Trophoblast cell (in vitro differentiated cells and primary cell): ENCODE measurements at regions not wholly inside any gene's neighbourhood (a gene's known extent, or its start where the extent isn't known, plus 50 kb on each side); places are given as distances from the start of the nearest gene placed in this dataset.

Experiments
- DNase-seq, 2 donors: peaks; one replicate each; pipeline ENCODE4 v3.0.0-alpha.2; 2016
- H2AFZ ChIP-seq: 2 replicates; pipeline ENCODE4 v1.6.1; 2013; ENCODE audit warnings: low read length, moderate library complexity, mild to moderate bottlenecking; ENCODE audit not compliant: insufficient read depth, poor library complexity
- H2AK5ac ChIP-seq: 2 replicates; pipeline ENCODE4 v1.6.1; 2013; ENCODE audit warnings: mild to moderate bottlenecking, low read length
- H2BK120ac ChIP-seq: 2 replicates; pipeline ENCODE4 v1.6.1; 2013; ENCODE audit warnings: low read length, mild to moderate bottlenecking, moderate library complexity; ENCODE audit not compliant: insufficient read depth, poor library complexity
- H2BK12ac ChIP-seq: 2 replicates; pipeline ENCODE4 v1.6.1; 2013; ENCODE audit warnings: mild to moderate bottlenecking, low read length, moderate library complexity
- H2BK5ac ChIP-seq: 2 replicates; pipeline ENCODE4 v1.6.1; 2013; ENCODE audit warnings: low read length, low read depth, moderate library complexity, mild to moderate bottlenecking; ENCODE audit not compliant: poor library complexity
- H3K14ac ChIP-seq: 2 replicates; pipeline ENCODE4 v1.6.1; 2013; ENCODE audit warnings: mild to moderate bottlenecking, low read length
- H3K18ac ChIP-seq: 2 replicates; pipeline ENCODE4 v1.6.1; 2013; ENCODE audit warnings: mild to moderate bottlenecking, low read length
- H3K23ac ChIP-seq: 2 replicates; pipeline ENCODE4 v1.6.1; 2013; ENCODE audit warnings: low read length
- H3K27ac ChIP-seq: 2 replicates; pipeline ENCODE4 v1.5.1; 2013; ENCODE audit warnings: low read depth, mild to moderate bottlenecking, inconsistent platforms, low read length, moderate library complexity
- H3K27me3 ChIP-seq: 2 replicates; pipeline ENCODE4 v1.6.1; 2013; ENCODE audit warnings: inconsistent platforms, mild to moderate bottlenecking, low read length, moderate library complexity; ENCODE audit not compliant: insufficient read depth
- H3K36me3 ChIP-seq, 2 experiments: 1 replicate in 1 of 2; 2 replicates in 1 of 2; pipeline ENCODE4 v1.6.1; 2013; ENCODE audit warnings: low read length in 2 of 2, mild to moderate bottlenecking in 2 of 2, moderate library complexity in 1 of 2; ENCODE audit not compliant: insufficient read depth in 2 of 2, control insufficient read depth in 1 of 2
- H3K4ac ChIP-seq: 2 replicates; pipeline ENCODE4 v1.6.1; 2013; ENCODE audit warnings: low read depth, mild to moderate bottlenecking, low read length, moderate library complexity
- H3K4me1 ChIP-seq, 2 experiments: 1 replicate in 1 of 2; 2 replicates in 1 of 2; pipeline ENCODE4 v1.6.1; 2013; ENCODE audit warnings: low read length in 2 of 2, mild to moderate bottlenecking in 2 of 2, moderate library complexity in 1 of 2; ENCODE audit not compliant: insufficient read depth in 2 of 2, control insufficient read depth in 1 of 2
- H3K4me2 ChIP-seq: 2 replicates; pipeline ENCODE4 v1.6.1; 2013; ENCODE audit warnings: inconsistent platforms, mild to moderate bottlenecking, low read length, moderate library complexity
- H3K4me3 ChIP-seq: 2 replicates; pipeline ENCODE4 v1.5.1; 2013; ENCODE audit warnings: mild to moderate bottlenecking, low read depth, low read length, inconsistent platforms
- H3K79me1 ChIP-seq: one replicate; pipeline ENCODE4 v1.6.1; 2013; ENCODE audit warnings: low read length
- H3K79me2 ChIP-seq: 2 replicates; pipeline ENCODE4 v1.6.1; 2013; ENCODE audit warnings: low read length, mild to moderate bottlenecking; ENCODE audit not compliant: control insufficient read depth, insufficient read depth, poor library complexity
- H3K9ac ChIP-seq: 2 replicates; pipeline ENCODE4 v1.6.1; 2013; ENCODE audit warnings: mild to moderate bottlenecking, low read length
- H3K9me3 ChIP-seq: 2 replicates; pipeline ENCODE4 v1.6.1; 2013; ENCODE audit warnings: low read depth, mild to moderate bottlenecking, control low read depth, inconsistent platforms, low read length; ENCODE audit not compliant: insufficient read depth
- H4K12ac ChIP-seq: 2 replicates; pipeline ENCODE4 v1.6.1; 2013; ENCODE audit warnings: low read depth, mild to moderate bottlenecking, low read length, moderate library complexity
- H4K8ac ChIP-seq: 2 replicates; pipeline ENCODE4 v1.6.1; 2013; ENCODE audit warnings: low read depth, mild to moderate bottlenecking, low read length, moderate library complexity
- H4K91ac ChIP-seq: one replicate; pipeline ENCODE4 v1.6.1; 2013; ENCODE audit warnings: low read depth, mild to moderate bottlenecking, low read length, moderate library complexity
- WGBS: extraction: QIAGEN DNeasy Blood & Tissue Kit; methylation state at CpG from one replicate; pipeline ENCODE4 v1.1.7; 2013; ENCODE audit warnings: missing lambda C conversion rate; ENCODE audit not compliant: insufficient read length, insufficient coverage; ENCODE audit errors: extremely low coverage; 5-methylcytosine and 5-hydroxymethylcytosine counted together

- no peak overlapping the region for H3K9ac ChIP-seq
- peak in 1 of 2 donors; percentile 8 for DNase-seq
- H3K36me3 ChIP-seq = no peaks in the 10 kb centered on the region
- no peak overlapping the region for H4K8ac ChIP-seq
- no peak overlapping the region for H4K12ac ChIP-seq
- H2AK5ac ChIP-seq = no peak overlapping the region
- no peak overlapping the region for H3K4me3 ChIP-seq
- H3K9me3 ChIP-seq = peaks cover 2% of the 10 kb centered on the region
- H3K79me1 ChIP-seq = no peaks in the 10 kb centered on the region
- no peaks in the 10 kb centered on the region for H3K4me1 ChIP-seq
- no CpG with 5 or more reads among the region's 2 CpGs for whole genome bisulfite sequencing
- H2BK120ac ChIP-seq = no peak overlapping the region
- no peak overlapping the region for H3K4ac ChIP-seq
- H3K14ac ChIP-seq = no peak overlapping the region
- no peaks in the 10 kb centered on the region for H3K27me3 ChIP-seq
- H2AFZ ChIP-seq = no peak overlapping the region
- H3K23ac ChIP-seq = no peak overlapping the region
- no peak overlapping the region for H3K4me2 ChIP-seq
- H3K18ac ChIP-seq = no peak overlapping the region
- no peaks in the 10 kb centered on the region for H3K79me2 ChIP-seq
- no peak overlapping the region for H2BK5ac ChIP-seq
- H2BK12ac ChIP-seq = no peak overlapping the region
- H3K27ac ChIP-seq = no peak overlapping the region
- H4K91ac ChIP-seq = no peak overlapping the region
These were observed 179.8 kb upstream of the KCNK2 start for GRCh38 chr1:214902636-214903320.

GRCh38 chr1:214912127-214912526 is 170.4 kb upstream of the KCNK2 start:
- no peak overlapping the region for H3K4me2 ChIP-seq
- no peak overlapping the region for H3K9ac ChIP-seq
- H2BK5ac ChIP-seq = no peak overlapping the region
- H3K4me3 ChIP-seq = no peak overlapping the region
- H3K79me1 ChIP-seq = no peaks in the 10 kb centered on the region
- H3K4me1 ChIP-seq = no peaks in the 10 kb centered on the region
- no peak overlapping the region for H2AFZ ChIP-seq
- H3K4ac ChIP-seq = no peak overlapping the region
- H3K36me3 ChIP-seq = no peaks in the 10 kb centered on the region
- H3K27me3 ChIP-seq = no peaks in the 10 kb centered on the region
- H4K8ac ChIP-seq = no peak overlapping the region
- H4K91ac ChIP-seq = no peak overlapping the region
- no peak overlapping the region for H4K12ac ChIP-seq
- H2BK12ac ChIP-seq = no peak overlapping the region
- no peak overlapping the region for H3K23ac ChIP-seq
- no peak overlapping the region for H2BK120ac ChIP-seq
- no peak overlapping the region for H3K14ac ChIP-seq
- H3K27ac ChIP-seq = no peak overlapping the region
- H3K9me3 ChIP-seq = peaks cover 2% of the 10 kb centered on the region
- no peak overlapping the region for H3K18ac ChIP-seq
- WGBS = no CpG with 5 or more reads among the region's 8 CpGs
- no peak overlapping the region for H2AK5ac ChIP-seq
- DNase-seq = no peak
- no peaks in the 10 kb centered on the region for H3K79me2 ChIP-seq

GRCh38 chr1:214913966-214914365 is 168.6 kb upstream of the KCNK2 start:
- H2AFZ ChIP-seq = no peak overlapping the region
- no peak for DNase-seq
- peaks cover 2% of the 10 kb centered on the region for H3K9me3 ChIP-seq
- no peak overlapping the region for H3K18ac ChIP-seq
- H3K27me3 ChIP-seq = no peaks in the 10 kb centered on the region
- no peak overlapping the region for H2BK120ac ChIP-seq
- H2AK5ac ChIP-seq = no peak overlapping the region
- H3K4me1 ChIP-seq = no peaks in the 10 kb centered on the region
- H2BK12ac ChIP-seq = no peak overlapping the region
- H3K79me1 ChIP-seq = no peaks in the 10 kb centered on the region
- H4K8ac ChIP-seq = no peak overlapping the region
- no peak overlapping the region for H3K23ac ChIP-seq
- no CpG with 5 or more reads among the region's 2 CpGs for WGBS
- no peaks in the 10 kb centered on the region for H3K36me3 ChIP-seq
- no peak overlapping the region for H4K12ac ChIP-seq
- no peak overlapping the region for H2BK5ac ChIP-seq
- H3K79me2 ChIP-seq = no peaks in the 10 kb centered on the region
- H3K4me3 ChIP-seq = no peak overlapping the region
- H3K4me2 ChIP-seq = no peak overlapping the region
- H3K27ac ChIP-seq = no peak overlapping the region
- H3K14ac ChIP-seq = no peak overlapping the region
- no peak overlapping the region for H3K9ac ChIP-seq
- no peak overlapping the region for H4K91ac ChIP-seq
- H3K4ac ChIP-seq = no peak overlapping the region

- H3K27ac ChIP-seq = no peak overlapping the region
- H4K91ac ChIP-seq = no peak overlapping the region
- H3K14ac ChIP-seq = no peak overlapping the region
- H2AFZ ChIP-seq = no peak overlapping the region
- H3K18ac ChIP-seq = no peak overlapping the region
- no peaks in the 10 kb centered on the region for H3K79me2 ChIP-seq
- no peak overlapping the region for H3K9ac ChIP-seq
- no peak overlapping the region for H2BK12ac ChIP-seq
- no peak overlapping the region for H2AK5ac ChIP-seq
- no peak overlapping the region for H3K4me2 ChIP-seq
- H3K4ac ChIP-seq = no peak overlapping the region
- peaks cover 2% of the 10 kb centered on the region for H3K9me3 ChIP-seq
- no peaks in the 10 kb centered on the region for H3K4me1 ChIP-seq
- no peak overlapping the region for H4K12ac ChIP-seq
- no peak overlapping the region for H2BK120ac ChIP-seq
- no peak overlapping the region for H3K23ac ChIP-seq
- no peak overlapping the region for H3K4me3 ChIP-seq
- H3K27me3 ChIP-seq = no peaks in the 10 kb centered on the region
- no peak overlapping the region for H4K8ac ChIP-seq
- H2BK5ac ChIP-seq = no peak overlapping the region
- WGBS = no CpG with 5 or more reads among the region's 31 CpGs
- H3K79me1 ChIP-seq = no peaks in the 10 kb centered on the region
- DNase-seq = peak in 1 of 2 donors; percentile 49
- H3K36me3 ChIP-seq = no peaks in the 10 kb centered on the region
These were observed 165.4 kb upstream of the KCNK2 start for GRCh38 chr1:214917081-214917635.
